ENCODE measurements at regions not wholly inside any gene's neighbourhood (a gene's known extent, or its start where the extent isn't known, plus 50 kb on each side); places are given as distances from the start of the nearest gene placed in this dataset.

- DNase-seq: no peak
- Histone ChIP-seq H3K36me3 (no peaks in the 10 kb centered on the region), H3K27ac (no peak overlapping the region), H3K9me3 (no peaks in the 10 kb centered on the region), H3K4me3 (no peak overlapping the region), H3K4me1 (no peaks in the 10 kb centered on the region), H3K27me3 (no peaks in the 10 kb centered on the region)
- TF ChIP-seq, protein P1, sequence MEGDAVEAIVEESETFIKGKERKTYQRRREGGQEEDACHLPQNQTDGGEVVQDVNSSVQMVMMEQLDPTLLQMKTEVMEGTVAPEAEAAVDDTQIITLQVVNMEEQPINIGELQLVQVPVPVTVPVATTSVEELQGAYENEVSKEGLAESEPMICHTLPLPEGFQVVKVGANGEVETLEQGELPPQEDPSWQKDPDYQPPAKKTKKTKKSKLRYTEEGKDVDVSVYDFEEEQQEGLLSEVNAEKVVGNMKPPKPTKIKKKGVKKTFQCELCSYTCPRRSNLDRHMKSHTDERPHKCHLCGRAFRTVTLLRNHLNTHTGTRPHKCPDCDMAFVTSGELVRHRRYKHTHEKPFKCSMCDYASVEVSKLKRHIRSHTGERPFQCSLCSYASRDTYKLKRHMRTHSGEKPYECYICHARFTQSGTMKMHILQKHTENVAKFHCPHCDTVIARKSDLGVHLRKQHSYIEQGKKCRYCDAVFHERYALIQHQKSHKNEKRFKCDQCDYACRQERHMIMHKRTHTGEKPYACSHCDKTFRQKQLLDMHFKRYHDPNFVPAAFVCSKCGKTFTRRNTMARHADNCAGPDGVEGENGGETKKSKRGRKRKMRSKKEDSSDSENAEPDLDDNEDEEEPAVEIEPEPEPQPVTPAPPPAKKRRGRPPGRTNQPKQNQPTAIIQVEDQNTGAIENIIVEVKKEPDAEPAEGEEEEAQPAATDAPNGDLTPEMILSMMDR (IDR thresholded peaks at IDR 0.05): no peak
- intact Hi-C loops (cut with DNase I; ENCODE audit: low total_unique reads): no loop called here
Measured at GRCh38 chr2:53312721-53313120, 454.9 kb upstream of the CHAC2 start.

DNA sequence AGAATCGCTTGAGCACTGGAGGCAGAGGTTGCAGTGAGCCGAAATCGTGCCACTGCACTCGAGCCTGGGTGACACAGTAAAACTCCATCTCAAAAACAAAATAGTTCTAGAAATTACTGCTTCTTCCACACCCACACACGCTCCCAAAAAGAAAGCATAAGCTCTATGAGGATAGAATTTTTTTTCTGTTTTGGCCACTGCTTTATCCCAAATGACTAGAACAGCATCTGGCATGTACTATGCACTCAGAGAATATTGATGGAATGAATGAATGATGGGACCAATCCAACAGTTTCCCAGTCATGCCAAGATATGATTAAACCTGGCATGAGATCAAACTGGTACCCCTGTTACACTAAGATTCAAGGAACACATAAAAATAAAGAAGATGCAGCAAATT lies 455.4 kb upstream of the CHAC2 start:
- H3K4me3 ChIP-seq: no peak overlapping the region
- TF ChIP-seq, protein P1 (IDR thresholded peaks at IDR 0.05): no peak
- H3K27me3 ChIP-seq: no peaks in the 10 kb centered on the region
- DNase-seq: no peak
- intact Hi-C loops (cut with DNase I; ENCODE audit: low total_unique reads): no loop called here
- H3K9me3 ChIP-seq: no peaks in the 10 kb centered on the region
- H3K27ac ChIP-seq: no peak overlapping the region
- no peaks in the 10 kb centered on the region for H3K4me1 ChIP-seq
- no peaks in the 10 kb centered on the region for H3K36me3 ChIP-seq

GRCh38 chr2:53303012-53303578 lies 464.5 kb upstream of the CHAC2 start:
- no peak for DNase-seq
- Histone ChIP-seq H3K4me1 (no peaks in the 10 kb centered on the region), H3K4me3 (no peak overlapping the region), H3K36me3 (no peaks in the 10 kb centered on the region), H3K9me3 (no peaks in the 10 kb centered on the region), H3K27me3 (no peaks in the 10 kb centered on the region), H3K27ac (no peak overlapping the region)
- intact Hi-C loops (cut with DNase I; ENCODE audit: low total_unique reads): no loop called here
- TF ChIP-seq, protein P1 (IDR thresholded peaks at IDR 0.05): no peak

DNA sequence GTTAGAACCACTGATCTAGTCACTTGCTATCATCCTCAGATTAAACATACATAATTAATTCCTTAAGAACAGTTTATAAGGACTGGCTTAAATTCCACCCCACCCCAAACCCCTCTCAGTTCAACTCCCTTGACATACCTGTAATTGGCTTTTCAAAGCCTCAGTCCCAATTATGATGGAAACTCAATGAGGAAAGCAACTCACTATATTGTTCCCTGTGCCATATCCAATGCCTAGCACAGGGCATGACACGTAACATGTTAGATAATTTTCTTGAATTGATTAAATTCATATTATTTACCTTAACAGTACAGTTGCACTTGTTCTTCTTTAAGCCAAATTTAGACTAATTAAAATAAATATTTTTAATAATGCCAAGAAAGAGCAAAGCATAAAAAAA lies 465.1 kb upstream of the CHAC2 start:
- intact Hi-C loops (cut with DNase I; ENCODE audit: low total_unique reads): no loop called here
- TF ChIP-seq, protein P1 (IDR thresholded peaks at IDR 0.05): no peak
- no peaks in the 10 kb centered on the region for H3K4me1 ChIP-seq
- no peak overlapping the region for H3K27ac ChIP-seq
- H3K4me3 ChIP-seq: no peak overlapping the region
- no peaks in the 10 kb centered on the region for H3K9me3 ChIP-seq
- no peak for DNase-seq
- no peaks in the 10 kb centered on the region for H3K27me3 ChIP-seq
- H3K36me3 ChIP-seq: no peaks in the 10 kb centered on the region

DNA sequence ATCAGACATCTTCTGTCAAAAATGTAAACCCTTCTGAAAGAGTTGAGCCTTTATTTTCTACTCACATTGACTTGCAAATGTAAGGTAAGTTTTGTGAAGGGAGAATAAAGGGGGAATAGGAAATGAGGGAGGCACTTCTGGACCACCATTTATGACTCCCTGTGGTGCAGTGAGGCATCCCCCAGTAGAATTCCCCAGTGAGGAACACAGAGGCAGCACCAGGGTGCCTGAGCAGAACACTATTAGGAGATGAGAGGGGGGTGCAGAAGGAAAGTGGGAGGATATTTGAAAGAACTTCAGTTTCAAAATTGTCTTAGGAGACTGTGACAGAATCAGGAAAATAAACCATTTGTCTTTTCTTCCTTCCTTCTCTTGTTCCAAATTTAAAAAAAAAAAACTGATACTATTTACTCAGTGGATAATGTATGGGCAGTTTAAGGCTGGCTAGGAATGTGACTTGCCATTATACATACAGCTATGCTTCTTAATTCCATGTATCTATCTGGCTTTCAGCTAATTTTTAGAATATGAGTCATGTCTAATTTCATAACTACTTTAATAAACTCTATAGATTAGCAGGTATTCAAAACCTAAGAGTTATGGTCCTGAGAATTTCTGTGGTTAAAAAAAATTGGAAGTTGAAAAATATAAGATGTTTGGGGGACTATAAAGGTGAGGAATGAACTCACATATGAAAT lies 478.1 kb upstream of the CHAC2 start:
- Histone ChIP-seq H3K27ac (no peak overlapping the region), H3K9me3 (no peaks in the 10 kb centered on the region), H3K36me3 (no peaks in the 10 kb centered on the region), H3K4me3 (no peak overlapping the region), H3K27me3 (no peaks in the 10 kb centered on the region), H3K4me1 (no peaks in the 10 kb centered on the region)
- TF ChIP-seq, protein P1 (IDR thresholded peaks at IDR 0.05): no peak
- no peak for DNase-seq
- intact Hi-C loops (cut with DNase I; ENCODE audit: low total_unique reads): no loop called here
